Inferior parietal cortex (tissue), 1 donor: ENCODE measurements at regions not wholly inside any gene's neighbourhood (a gene's known extent, or its start where the extent isn't known, plus 50 kb on each side); places are given as distances from the start of the nearest gene placed in this dataset.

Experiments
- DNase-seq: peaks from one replicate; pipeline ENCODE4 v3.0.0-alpha.2; 2016; ENCODE audit errors: extremely low spot score

DNA sequence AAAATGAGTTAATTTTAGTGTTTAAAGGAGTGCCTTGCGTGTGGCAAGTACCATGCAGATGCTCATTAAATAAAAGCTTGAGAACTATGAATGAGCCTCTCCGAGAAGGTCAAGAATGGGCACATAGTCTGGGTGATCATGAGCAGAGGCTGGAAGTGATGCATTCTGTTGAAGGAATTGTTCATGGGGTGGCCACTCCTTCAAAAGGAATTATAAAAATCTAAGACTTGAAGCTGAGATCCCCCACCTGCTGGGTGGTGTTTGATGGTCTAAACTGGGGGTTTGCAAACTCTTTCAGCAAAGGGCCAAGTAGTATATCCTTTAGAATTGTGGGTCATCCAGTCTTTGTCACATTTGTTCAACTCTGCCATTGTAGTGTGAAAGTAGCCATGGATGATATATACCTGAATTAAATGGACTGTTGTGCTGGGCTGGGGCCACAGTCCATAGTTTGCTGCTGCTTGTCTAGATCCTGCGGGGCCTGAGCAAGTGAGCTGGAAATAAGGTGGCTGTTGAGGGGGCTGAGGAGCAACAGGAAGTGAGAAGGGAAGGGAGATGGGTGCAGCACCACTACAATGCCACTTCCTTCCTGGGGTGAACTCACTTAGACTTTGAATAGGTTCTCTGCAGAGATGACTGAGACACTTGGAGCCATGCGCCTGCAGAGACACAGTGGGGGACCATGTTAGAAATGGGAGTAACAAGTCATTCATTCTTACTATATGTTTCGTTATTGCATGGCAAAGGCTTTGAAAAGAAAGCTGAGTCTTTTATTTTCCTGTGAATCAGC lies 179.0 kb downstream of the SNX19 start:
- DNase-seq = no peak

DNA sequence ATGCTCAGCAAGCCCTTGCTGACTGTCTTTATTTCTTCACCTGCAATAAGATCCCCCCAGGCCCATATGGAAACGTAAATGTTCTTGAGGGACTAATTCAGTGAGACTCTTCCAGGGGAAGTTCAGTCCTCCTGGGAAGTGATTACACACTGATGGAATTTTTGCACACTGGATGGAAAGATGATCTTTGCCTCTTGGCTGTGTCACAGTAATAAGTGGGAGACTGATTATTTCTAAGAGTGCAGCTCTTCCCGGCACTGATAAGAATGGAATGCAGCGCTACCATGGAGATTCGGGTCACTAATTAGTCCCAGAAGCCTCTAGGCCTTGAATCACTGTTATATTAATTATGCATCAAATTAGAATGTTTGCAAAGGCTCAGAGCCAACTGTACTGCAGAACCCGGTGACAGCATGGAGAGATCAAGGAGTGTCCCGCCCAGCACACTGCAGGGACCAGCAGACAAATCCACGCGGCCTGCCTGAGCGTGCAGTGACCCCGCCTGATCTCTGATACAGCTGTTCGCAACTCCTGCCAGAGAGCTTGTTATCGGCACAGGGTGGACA lies 178.3 kb downstream of the SNX19 start:
- no peak for DNase-seq

DNA sequence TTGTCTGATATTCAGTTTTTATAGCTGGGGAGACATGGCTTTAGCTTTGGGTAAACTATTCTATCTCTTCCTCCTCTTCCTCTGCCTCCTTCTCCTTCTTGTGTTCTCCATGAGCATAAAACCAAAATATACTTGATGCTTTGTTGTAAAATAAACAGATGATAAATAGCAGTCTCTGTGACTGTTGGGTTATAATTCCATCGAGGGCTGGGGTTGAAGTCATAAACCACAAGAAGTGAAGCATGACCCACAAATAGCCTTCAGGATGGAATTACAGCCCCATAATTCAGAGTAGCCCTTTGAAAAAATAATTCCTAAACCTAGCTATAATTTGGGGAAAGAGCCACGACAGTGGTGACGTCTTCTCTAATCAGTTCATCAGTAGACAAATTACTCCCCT lies 177.7 kb downstream of the SNX19 start:
- DNase-seq = no peak

DNA sequence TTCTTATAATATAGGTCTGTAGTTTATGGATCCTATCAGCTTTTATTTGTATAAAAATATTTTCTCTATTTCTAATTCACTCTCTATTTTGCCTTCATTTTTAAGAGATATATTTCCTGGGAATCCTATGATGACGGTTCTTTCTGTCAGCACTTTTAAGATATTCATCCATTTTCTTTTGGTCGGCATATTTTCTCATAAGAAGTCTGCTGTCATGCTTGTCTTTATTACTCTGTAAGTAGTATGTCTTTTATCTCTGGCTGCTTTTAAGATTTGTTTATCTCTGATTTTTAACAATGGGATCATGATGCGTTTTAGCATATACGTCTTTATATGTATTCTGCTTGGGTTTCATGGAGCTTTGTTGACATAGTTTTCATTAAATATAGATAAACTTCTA lies 175.5 kb downstream of the SNX19 start:
- no peak for DNase-seq

DNA sequence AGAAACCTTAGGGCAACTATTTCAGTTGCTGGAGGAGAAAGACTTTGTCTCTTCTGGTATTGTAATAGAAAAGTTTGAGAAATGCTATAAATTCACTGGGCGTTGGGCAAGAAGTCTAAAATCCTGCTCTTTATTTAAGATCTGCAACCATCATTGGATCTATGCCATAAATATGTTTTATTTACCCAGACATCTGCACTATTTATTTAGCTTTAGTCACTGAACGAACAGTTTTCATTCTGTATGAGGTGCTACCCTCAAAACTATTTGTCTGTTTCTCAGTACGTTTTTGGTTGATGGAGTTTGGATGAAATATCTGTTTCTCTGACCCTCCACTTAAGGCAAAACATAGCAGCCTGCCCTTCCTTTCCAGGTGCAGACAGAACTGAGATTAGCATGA lies 171.5 kb downstream of the SNX19 start:
- no peak for DNase-seq

DNA sequence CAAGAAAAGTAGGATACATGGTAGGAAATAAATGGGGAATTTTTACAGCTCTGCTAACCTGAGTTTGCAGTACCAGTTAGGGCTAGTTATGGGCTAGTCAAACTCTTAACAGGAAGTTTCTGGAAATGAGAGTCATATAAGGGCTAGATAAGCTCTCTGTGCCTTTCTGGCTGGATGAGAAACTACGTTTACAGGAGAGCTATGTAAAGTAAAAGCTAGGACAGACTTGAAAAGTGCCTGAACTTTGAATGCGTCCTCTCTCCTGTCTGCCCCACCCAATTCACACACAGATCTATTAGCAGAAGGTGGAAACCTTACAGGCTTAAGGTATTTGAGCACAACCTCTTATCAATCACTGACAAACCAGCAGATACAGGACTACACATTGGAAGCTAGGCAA lies 167.1 kb downstream of the SNX19 start:
- no peak for DNase-seq

DNA sequence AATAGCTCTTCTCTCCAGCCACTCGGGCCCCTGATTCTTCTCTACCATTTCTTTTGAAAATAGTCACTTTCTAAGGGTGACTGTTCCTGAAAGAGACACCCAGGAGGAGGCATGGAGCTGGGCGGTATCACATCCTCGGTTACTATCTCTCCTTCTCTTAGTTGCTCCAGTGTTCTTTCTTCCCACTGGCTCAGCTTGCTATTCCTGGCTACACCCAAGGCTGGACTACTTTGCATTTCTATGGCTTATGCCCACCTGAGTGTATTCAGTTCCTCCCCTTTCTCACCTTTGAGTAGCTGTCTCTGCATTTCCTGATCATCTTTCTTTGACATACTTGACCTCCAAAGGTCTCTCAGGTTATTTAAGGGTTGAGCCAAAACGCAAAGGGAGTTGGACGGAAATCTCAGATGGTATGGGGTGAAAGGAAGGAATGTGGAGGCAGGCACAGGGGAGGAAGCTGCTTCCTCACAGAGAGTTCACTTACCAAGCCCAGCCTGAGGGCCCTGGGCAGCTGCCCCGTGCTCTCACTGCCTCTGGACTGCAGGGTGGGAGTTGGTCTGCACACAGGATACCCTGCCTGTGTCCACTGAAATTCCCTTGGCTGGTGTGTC lies 155.7 kb downstream of the SNX19 start:
- no peak for DNase-seq

DNA sequence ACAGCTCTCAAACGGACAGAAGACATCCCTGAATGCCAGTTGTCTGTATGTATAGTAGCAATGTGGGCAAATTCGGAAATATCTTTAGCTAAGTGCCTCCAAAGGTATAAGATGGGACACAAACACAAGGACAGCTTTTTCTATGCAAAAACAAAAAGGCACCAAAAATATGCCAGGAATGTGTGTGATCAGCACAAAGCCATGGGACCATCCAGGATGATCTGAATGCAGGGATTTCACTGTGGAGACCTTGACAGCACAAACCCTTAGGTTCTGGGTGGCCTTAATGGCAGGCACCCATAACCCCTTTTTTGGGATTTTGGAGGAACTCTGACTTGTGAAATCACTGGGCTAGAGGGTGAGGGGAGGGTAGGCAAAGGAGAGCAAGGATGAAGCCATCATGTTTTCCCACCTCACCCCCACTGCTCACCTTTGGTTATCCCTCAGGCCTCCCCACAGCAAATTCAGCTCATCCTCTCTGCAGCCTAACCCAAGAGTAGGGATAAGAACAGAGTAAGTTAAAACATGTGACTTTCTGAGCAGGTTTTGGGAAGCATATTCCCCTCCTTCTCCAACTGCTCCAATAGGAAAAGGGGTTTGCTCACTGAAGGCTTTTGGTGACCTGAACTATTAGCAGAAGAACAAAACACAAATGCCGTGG lies 154.6 kb downstream of the SNX19 start:
- DNase-seq = no peak

DNA sequence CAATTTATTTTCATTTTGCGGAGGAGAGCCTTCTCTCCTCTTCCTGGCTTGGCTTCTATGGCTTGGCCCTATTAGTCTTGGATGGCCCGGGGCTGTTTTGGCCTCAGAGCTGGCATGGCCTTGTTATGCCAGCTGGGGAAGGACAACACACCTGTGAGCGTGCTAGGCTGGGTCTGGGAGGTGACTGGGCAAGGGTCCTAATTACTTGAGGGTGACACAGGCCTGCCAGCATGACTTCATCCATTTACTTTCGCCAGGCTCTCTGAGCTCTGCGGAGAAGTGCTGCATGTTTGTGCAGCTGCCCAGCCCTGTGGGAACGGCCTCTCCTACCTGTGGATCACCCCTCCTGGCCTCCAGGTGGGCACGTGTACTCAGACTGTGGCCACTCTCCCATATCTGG lies 153.6 kb downstream of the SNX19 start:
- no peak for DNase-seq

DNA sequence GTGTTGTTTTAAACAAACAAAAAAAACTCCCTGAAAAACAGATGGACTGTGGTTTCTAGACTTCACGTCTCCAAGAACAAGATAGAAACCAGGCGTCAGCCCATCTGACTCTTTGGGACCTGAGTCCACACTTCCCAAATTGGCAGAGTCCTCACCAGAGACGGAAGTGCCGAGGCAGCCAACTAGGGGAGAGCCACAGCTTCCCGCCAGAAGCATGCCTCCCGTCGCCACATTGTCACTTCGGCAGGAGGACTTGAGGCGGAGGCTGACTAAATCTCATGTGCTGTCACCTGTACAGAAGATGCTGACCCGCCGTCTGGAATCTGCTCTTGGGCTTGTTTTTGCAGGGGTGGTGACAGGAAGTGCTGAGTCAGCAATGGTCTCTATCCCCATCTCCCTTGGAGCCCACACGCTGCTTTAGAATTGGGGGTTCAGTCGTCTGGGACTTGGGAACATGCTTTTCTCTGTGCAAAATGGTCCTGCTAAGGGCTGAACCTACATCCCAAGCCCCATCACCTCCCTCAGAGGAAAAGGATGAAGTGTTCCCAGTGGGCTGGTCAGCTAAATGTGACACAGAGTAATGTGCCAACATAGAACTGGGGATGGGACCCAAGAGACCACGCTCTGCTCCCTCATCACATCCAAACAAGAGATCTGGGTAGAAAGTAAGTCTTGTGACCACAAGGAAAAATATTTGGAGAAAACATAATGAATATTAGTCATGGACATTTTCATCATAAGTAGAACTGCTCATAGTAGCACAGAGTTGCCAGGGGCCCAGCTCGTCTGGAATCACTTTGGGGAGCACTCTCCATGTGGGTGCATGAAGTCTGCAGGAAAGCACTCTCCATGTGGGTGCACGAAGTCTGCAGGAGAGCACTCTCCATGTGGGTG lies 152.9 kb downstream of the SNX19 start:
- no peak for DNase-seq

DNA sequence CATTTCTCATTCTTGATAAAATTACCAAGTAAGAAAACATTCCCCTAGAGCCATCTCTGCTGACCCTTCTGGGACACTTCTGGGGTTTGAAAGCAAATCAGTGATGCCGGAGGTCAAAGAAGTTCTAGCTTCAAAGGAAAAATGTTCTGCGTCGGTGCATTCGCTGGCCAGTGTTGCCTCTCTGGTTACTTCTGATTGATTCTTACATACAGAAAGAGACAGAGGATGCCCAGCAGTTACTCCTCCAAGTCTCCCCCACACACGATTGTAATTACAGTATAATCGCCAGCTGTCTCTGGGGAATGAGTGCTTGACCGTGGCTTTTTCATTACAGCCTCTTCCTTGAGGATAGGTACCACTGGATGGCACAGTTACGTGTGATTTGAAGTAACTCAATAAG lies 150.9 kb downstream of the SNX19 start:
- DNase-seq = no peak

DNA sequence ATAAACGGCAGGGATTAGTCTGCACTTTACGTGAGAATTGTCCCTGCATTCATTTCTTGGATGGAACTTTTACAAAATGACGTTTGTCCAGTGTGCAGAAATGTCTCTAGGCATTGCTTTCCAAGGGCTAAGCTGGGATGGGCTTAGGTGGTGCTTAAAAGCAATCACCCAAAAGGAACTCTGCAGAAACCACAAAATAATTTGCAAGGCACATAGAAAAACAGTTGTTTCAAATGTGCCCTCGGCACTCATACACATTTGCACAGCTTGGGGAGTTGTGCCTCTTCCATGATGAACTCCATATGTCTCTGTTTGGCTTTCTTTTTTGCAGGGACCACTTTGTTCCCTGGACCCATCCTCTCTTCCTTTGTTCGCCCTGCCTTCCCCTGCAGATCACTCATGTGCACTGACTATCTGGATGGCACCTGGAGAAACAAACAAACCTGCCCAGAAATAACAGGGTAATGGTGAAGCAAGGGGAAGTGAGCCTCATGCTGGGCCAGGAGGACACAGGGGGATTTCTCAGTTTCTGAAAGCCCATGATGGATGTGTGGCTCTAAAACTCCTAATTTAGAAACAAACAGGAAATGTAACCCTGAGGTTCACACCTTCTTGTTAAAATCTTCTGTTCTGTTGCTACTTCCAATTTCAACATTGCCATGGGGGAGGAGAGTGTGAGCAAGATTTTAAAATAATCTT lies 150.2 kb downstream of the SNX19 start:
- DNase-seq = no peak

DNA sequence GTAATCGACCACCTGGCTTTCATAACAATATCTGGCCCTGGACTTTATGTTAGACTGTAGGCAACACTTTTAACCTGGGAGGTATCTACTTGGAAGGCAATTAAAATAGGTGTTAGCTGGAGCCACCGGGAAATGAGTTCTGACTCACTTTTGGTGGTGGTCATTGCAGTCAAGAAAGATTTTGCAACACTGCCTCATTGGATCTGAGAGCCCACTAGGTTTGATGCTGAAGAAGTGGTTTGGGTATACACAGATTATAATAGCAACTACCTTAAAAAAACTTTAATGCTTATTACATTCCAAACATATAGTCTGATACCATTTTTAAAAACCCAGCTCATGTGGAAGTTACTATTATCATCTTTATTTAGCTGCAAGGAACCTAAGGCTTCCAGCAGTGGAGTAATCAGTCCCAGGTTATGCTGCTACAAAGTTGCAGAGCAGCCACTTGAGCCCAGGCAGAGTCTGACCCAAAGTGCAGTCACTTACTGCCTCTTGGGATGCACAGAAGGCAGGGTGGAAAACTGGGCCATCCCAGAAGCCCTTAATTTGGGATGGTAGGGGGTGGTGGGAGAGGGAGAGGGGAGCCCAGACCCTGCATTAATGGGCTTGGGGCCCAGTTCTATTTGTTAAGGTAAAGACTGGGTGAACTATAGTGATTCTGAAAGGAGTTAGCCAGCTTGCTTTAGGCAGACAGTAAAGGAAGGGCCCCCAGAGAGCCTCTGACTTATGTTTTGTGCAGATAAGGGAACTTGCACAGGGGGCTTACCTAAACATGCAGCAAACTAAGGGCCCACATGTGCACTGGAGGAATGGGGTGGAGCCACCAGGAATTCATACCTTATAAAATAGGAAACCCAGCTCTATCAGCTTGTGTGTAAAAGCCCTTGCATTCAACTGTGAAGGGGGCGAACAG lies 149.4 kb downstream of the SNX19 start:
- DNase-seq = no peak

DNA sequence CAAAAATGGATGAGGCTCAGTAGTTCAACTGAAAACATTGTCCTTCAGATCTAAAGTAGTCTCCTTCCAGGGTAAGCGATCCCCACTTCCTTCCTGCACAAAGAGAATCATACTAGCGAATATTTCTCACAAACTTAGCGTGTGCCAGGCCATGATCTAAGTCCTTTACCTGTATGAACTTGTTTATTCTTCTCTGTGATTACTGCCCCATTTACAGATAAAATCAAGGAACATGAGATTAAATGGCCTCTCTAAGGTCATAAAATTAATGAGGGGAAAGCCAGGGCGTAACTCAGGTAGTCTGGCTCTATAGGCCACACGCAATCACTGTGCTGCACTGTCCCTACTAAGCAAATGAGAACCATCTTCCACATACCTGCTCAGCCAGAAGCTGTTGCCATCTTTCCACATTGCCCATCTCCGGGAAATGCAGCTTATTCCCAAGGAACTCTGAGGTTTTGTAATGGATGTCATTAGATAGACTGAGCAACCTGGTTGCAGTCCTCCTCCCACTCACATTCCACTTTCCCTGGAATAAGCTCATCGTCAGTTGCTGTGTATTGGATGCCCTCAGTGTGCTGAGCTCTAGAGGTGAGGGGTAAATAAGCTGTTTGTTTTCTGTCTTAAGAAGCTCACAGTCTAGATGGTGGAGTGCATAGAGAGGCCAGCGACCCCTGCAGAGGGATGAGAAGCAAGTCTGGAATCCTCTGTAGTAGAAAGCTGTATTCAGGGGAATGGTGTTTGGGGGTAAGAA lies 146.3 kb downstream of the SNX19 start:
- no peak for DNase-seq

DNA sequence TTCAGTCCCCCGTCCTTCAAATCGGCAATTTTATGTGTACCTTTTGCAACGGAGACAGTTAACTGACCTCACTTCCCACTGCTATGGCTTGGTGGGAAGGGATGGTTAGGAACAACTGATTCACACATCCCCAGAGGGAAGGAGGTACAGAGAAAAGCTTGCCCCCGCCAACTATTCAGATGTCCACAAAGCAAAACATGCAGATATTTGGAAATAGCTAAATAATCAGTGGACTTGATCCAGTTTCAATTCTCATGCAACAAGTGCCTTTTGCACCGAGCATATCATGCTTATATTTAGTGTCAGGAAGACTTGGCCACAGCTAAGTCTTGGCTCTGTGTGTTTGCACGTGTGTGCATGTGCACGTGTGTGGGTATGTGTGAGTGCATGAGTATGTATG lies 144.6 kb downstream of the SNX19 start:
- DNase-seq = no peak

DNA sequence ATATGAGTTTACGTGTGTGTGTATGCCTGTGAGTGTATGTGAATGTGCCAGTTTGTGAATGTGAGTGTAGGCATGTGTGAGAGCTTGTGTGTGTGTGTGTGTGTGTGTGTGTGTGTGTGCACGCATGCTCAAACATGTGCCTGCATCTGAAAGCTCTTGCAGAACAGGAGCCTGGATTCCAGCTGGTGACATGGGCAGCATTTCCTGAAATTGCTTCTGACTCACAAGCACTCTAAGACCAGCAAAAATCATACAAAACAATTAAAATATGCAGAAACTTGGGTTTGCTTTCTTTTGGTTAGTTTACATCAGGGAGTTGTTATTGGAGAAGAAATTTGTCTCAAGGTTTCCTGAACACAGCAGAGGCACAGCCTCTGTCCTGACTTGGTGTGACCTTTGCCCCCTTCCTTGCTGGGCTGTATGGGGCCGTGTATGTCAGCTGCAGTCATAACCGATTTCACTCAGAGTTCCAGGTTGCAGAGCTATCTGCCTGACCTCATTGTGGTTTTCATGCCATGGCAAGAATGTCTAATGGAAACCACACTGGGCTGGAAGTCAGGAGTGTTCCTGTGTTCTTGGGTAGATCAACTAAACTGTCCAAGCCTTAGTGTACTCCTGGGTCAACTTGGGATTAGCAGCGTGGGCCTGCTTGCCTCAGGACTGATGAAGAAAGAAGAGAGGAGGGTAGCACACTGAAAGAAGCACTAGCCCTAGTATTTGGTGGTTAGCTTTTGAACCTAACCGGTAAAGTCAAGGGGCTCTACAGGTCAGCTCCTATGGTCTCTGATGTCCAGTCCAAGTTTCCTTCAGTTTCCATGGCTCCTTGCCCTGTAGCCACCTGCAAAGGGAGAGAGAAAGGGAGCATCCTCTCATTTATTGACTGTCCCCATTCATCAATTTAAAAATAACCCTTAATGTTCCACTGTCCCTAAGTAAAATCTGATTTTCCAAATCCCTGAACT lies 143.7 kb downstream of the SNX19 start:
- DNase-seq = no peak

DNA sequence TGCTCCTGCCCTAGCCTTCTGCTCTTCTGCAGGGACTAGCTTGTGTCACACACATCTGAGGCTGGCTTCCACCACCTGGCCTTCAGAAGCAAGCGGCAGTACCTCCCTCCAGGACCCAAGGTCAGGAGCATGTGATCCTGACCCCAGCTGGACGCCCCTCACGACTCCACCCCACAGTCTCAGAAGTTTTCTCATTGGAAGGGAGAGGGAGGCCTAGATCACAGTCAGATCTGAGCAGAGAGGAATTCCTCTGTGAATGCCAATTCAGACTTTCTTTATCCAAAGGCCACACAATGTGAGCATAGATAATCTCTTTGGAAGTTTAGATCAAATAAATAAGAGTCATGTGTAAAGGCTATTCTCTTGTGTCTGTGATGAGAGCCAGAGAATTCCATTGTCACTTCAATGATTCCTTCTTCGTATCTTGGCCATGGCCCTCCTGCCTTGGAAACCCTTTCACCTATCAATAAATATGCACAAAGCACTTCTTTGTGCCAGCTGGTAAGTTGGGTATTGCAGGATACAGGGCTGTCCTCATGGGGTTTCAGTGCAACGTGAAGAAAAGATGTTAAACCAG lies 142.9 kb downstream of the SNX19 start:
- no peak for DNase-seq

DNA sequence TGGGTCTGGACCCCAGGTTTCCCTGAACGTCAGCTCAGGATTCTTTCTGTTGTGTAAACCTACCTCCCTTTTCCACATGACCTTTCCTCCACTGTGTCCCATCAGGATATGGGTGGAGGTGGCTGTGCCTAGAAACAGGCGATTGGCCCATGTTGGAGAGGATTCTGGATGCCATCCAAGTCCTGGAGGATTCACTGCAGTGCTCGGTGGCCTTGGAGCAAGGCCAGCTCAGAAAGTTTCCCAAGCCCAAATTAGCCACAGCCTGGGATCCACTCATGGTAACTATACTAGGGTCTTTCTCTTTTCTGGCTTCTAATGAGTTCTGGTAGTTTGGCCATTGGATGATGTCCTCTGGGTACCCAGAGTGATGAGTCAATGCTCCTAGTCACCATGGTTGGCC lies 141.6 kb downstream of the SNX19 start:
- no peak for DNase-seq
